Ishikawa (cell line): ENCODE measurements at regions not wholly inside any gene's neighbourhood (a gene's known extent, or its start where the extent isn't known, plus 50 kb on each side); places are given as distances from the start of the nearest gene placed in this dataset.

ENCODE experiments used
- EP300 ChIP-seq: IDR thresholded peaks from 2 replicates; pipeline ENCODE4 v1.6.1; 2012; ENCODE audit warnings: borderline replicate concordance
- RAD21 ChIP-seq: IDR thresholded peaks from 2 replicates; pipeline ENCODE4 v1.6.1; 2012; ENCODE audit warnings: low read depth
- TCF12 ChIP-seq: IDR thresholded peaks from 2 replicates; pipeline ENCODE4 v1.6.1; 2012; ENCODE audit warnings: low read depth
- ZBTB7A ChIP-seq: IDR thresholded peaks from 2 replicates; pipeline ENCODE4 v1.6.1; 2012; ENCODE audit warnings: low read depth

DNA sequence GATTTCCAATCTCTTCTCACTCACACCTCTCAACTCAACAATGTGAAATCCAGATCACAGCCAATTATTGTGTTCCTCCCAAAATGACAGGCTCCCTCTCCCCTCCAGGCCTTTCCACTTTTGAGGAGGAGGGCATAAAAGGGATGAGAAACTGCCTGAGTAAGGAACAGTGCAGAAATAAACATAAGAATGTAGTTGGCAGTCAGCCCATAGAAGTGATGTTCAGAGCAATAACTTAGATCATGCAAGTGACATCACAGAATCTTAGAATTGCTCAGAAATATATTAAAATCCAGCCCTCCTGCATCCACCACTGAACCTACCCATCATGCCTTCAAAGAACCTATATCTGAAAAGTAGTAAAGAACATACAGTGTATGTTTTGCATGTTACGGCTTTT lies 299.4 kb upstream of the GADL1 start:
- TF ChIP-seq ZBTB7A: no peak
- TF ChIP-seq TCF12: no peak
- no peak for TF ChIP-seq RAD21
- no peak for TF ChIP-seq EP300
